GM19397 (cell line): ENCODE measurements at regions not wholly inside any gene's neighbourhood (a gene's known extent, or its start where the extent isn't known, plus 50 kb on each side); places are given as distances from the start of the nearest gene placed in this dataset.
"Not testable (repeated sequence)": the region's sequence is repeated elsewhere in the genome, so short reads cannot be mapped to it uniquely, and the experiment has no call there.

ENCODE experiments used
- ATAC-seq: cut with Tn5 transposase; IDR thresholded peaks from one replicate; pipeline ENCODE4 v1.9.1; 2021; ENCODE audit warnings: mild to moderate bottlenecking, moderate library complexity; ENCODE audit not compliant: unreplicated experiment

DNA sequence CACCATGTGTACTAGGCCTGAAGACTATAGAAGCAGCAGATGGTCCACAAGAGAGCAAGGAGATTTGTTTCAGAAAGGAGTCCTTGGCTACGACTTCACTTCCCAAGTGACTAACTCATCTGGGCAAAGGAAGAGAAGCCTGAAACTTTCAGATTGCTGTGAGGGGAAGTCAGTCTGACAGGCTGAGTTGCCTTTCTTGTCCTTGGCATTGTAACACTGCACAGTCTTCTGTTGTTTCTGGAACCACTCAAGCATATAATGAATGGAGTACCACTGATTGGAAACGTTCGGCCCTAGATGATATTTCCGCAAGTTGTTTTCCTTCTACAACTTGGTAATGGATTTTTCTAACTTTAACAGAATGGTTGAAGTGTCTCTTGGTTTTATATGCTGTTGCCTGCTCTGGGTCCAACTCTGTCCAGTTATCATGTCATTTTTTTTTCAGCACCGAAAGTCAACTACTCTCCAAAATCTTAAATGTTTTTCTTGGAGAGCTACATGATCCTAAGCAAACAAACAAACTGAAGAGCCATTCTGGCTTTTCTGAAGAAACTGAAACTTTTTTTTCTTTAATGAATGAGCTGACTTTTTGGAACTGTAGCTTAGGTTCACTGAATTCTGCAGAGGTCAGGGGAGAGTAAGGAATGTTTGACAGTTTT, 685.7 kb downstream of the MECOM start:
- no peak for ATAC-seq

DNA sequence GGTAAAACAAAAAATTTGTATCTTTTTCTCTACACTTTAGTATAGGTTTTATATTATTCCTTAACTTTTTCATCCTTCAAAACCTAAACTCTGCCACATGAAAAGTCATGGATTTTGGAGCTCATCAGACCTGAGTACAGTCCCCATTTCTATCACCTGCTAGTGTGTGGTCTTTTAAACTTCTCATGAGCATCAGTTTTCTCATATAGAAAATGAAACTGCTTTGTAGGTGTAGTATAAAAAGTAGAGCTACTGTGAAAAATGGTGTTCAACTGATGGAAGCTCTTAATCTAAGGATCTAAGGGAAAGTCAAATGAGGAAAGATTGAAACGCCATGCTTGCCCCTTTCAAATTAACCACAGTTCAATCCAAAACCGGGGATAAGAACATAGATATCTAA, 686.5 kb downstream of the MECOM start:
- ATAC-seq: no peak

DNA sequence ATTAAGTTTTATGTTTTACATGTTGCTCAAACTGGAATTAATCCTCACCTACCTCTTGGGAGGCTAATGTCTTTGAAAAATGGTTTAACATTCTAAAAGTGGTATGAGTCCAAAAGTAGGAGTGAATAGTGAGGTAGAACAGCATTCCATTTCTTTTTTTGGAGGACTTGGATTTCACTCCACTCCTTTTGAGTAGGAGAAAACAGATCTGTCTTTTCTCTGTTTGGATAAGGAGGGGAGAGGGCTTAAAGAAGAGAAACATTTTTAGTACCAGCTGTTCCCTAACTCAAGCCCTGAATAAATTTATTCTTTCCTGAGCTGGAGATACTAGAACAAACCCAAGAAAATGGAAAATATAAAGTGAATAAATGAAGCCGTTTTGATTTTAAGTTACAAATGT, 687.9 kb downstream of the MECOM start:
- no peak for ATAC-seq

- no peak for ATAC-seq
Observed at GRCh38 chr3:168974617-168975403, 688.7 kb downstream of the MECOM start.

- no peak for ATAC-seq
Observed at GRCh38 chr3:168973897-168974296, 689.6 kb downstream of the MECOM start.

DNA sequence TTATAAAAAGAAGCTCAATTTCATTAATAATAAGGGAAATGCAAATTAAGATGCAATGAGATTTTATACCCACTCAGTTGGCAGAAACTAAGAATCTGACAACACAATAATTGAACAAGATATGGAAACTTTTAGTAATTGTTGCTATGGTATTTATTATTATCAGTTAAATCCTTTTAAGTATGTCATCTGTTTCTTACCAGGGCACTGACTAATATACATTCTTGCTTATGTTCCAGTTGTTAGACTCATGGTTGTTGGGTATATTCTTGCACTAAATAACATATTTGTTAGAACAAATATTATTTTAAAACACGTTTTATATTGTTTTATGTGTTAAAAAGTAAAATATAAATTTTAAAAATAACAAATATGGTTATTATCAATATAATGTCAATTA, 690.3 kb downstream of the MECOM start:
- ATAC-seq: no peak

DNA sequence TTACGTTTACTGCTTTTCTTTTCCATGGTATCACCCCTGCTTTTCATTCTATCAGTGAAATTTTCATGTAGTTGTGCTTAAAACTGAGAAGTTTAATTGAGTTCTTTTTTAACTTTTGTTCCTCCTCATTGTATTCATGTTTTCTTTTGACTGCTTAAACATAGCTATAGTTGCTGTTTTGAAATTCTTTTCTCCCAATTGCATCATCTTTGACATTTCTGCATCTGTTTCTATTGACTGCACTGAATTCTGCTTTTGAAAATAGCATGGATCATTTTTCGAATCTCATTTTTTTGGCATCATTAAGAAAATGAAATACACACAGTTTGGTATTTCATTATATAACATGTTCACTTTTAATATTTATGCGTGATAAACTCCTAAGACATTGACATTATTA, 694.9 kb downstream of the MECOM start:
- no peak for ATAC-seq

DNA sequence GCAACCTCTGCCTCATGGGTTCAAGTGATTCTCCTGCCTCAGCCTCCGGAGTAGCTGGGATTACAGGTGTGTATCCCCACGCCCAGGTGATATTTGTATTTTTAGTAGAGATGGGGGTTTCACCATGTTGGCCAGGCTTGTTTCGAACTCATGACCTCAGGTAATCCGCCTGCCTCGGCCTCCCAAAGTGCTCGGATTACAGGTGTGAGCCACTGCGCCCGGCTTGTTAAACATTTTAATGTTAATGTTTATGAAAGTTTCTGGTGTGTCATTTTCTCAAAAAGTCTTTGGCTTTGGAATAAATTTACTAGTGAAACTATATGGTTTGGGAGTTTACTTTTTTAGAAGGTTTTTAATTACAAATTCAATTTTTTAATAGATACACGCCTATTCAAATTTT, 698.8 kb downstream of the MECOM start:
- ATAC-seq: no peak

DNA sequence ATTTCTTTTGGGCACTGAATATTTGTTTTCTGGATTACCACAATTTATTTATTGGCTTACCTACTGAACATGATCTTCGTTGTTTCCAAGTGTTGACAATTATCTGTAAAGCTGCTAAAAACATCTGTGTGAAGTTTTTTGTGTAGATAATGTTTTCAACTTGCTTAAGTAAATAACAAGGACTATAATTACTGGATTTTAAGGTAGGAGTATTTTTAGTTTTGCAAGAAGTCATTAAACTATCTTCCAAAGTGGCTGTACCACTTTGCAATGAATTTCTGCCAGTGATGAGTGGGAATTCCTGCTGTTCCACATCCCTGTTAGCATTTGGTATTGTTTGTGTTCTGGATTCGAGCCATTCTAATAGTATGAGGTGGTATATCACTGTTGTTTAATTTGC, 702.2 kb downstream of the MECOM start:
- ATAC-seq: no peak

- no peak for ATAC-seq
Observed at GRCh38 chr3:168959731-168960130, 703.8 kb downstream of the MECOM start.

DNA sequence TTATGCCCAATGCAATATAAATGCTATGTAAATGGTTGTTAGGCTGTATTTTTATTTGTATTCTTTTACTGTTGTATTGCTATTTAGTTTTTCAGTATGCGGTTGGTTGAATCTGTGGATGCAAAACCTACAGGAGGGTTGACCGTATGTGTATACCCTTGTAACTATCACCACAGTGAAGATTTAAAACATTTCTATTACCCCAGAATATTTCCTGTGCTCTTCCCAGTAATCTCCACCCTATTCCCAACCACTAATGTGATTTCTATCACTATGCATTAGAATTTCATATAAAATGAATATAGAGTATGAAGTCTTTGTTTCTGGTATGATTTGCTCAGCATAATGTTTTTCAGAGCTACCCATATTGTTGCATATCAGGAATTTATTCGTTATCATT, 705.0 kb downstream of the MECOM start:
- ATAC-seq: no peak

- no peak for ATAC-seq
Observed at GRCh38 chr3:168956076-168956475, 707.4 kb downstream of the MECOM start.

- no peak for ATAC-seq
Observed at GRCh38 chr3:168952551-168952950, 711.0 kb downstream of the MECOM start.

DNA sequence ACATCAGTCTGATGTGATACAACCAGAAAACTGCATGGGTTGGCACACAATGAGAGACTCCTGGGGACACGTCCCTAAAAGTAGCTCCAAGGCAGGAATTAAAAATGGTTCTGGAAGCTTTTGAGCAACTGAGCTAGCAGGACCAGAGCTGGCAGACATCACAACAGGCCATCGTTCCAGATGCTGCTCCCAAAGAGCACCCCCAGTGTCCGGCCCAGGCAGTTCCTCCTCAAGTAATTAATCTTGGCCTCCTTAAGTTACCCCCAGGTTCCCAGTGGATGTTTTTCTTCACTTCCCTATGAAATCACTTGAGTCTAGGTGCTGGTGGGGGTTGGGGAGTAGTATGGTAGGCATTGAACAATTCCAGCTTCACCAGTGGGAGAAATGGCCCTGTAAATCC, 711.6 kb downstream of the MECOM start:
- no peak for ATAC-seq

GRCh38 chr3:168951368-168951767, 712.1 kb downstream of the MECOM start:
- ATAC-seq: no peak

GRCh38 chr3:168950622-168951021, 712.9 kb downstream of the MECOM start:
- no peak for ATAC-seq

DNA sequence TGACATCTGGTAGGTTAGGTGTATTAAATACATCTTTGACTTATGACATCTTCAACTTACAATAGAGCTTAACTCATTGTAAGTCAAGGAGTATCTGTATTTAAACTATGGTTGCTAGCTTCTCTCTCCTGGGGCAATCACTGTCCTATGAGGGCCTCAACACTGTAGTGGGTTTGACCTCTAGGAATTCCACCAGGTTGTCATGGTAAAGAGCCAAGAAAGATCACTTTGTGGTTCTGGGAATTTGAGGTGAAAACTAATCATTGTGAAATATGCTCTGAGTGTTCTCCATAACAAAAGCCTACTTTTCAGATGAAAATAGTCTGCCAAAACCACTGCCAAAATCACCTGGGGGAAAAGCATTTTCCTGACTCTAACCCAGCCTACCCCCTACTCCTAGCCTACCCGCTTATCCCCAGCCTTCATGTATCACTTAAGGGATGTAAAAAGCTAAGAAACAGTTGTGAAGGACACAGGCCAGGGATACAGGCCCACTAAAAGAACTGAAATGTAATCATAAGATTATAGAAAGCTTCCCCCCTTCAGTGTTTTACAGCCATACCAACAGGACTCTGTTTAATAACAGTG, 723.8 kb downstream of the MECOM start:
- ATAC-seq: no peak

GRCh38 chr3:168933614-168934013, 729.9 kb downstream of the MECOM start:
- no peak for ATAC-seq

GRCh38 chr3:168929997-168930396, 733.5 kb downstream of the MECOM start:
- not testable (repeated sequence) for ATAC-seq

GRCh38 chr3:168926426-168926825, 737.1 kb downstream of the MECOM start:
- no peak for ATAC-seq

DNA sequence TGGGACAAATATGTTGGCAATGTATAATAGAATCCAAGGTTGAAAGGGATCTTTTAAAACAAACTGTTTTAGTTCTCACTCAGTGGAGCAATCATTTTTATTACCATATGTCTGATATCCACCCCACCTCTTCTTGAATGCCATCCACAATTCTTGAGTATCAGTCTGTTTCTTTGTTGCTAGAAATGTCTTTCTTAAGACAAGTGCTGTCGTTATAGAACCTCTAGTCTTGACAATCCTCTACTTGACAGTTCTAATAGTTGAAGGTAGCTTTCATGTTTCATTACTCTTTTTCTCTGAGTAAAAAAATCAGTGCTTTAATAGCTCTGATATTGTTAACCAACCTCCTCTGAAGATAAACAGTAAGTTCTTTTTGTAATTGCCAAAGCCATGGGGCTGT, 737.9 kb downstream of the MECOM start:
- ATAC-seq: no peak

DNA sequence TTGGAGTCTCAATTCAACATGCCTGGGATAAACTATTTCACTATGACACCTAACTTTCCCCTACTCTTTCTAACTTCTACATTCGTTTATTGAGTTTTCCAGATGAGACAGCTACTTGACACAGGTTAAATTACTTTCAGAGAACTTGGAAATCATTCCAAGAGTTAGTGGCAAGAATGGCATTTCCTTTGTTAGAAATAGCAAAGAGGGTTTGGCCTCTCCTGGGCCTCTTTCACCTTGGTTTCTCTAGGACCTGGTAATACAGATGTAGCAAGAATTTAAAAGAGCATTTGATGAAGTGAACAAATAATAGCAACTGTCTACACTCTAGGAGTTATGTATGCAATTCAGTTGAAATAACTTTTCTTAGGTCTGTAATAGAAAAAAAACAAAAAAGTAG, 748.9 kb downstream of the MECOM start:
- no peak for ATAC-seq
